Cardiac fibroblast (primary cell): ENCODE measurements at regions not wholly inside any gene's neighbourhood (a gene's known extent, or its start where the extent isn't known, plus 50 kb on each side); places are given as distances from the start of the nearest gene placed in this dataset.

ENCODE experiments used
- DNase-seq, 2 donors: peaks; one replicate each; pipeline versions ENCODE4 v3.0.0 to v3.0.0-alpha.2; 2010; ENCODE audit warnings: low read depth in 2 of 2
- H3K4me3 ChIP-seq, 2 donors: replicated peaks in 1 of 2; 1 replicate in 1 of 2; 2 replicates in 1 of 2; pipeline ENCODE4 v1.5.1; 2011; ENCODE audit warnings: low read depth in 2 of 2, low read length in 2 of 2, mild to moderate bottlenecking in 2 of 2, moderate library complexity in 1 of 2
- TF ChIP-seq, protein P1 (sequence below): IDR thresholded peaks from one replicate; pipeline ENCODE4 v1.5.1; 2011; ENCODE audit warnings: low read depth, mild to moderate bottlenecking, low read length, inconsistent platforms

DNA sequence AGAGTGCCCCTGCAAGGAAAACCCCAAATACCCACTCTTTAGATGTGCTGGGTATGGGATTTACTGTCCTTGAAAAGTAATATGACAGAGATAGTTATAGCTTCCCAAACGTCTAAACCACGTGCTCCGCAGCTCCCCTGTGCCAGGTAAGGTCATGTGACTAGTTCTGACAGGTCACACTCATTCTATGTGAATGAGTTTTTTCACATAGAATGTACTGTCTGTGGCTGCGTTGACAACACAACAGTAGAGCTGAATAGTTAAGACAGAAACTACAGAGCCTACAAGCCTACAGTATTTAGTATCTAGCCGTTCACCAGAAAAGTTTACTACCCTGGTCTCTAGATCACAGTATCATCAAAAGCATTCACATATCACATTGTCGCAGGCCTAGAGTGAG, 236.2 kb downstream of the ETS1 start:
- no peak for DNase-seq
- H3K4me3 ChIP-seq = no peak overlapping the region
- TF ChIP-seq, protein P1, sequence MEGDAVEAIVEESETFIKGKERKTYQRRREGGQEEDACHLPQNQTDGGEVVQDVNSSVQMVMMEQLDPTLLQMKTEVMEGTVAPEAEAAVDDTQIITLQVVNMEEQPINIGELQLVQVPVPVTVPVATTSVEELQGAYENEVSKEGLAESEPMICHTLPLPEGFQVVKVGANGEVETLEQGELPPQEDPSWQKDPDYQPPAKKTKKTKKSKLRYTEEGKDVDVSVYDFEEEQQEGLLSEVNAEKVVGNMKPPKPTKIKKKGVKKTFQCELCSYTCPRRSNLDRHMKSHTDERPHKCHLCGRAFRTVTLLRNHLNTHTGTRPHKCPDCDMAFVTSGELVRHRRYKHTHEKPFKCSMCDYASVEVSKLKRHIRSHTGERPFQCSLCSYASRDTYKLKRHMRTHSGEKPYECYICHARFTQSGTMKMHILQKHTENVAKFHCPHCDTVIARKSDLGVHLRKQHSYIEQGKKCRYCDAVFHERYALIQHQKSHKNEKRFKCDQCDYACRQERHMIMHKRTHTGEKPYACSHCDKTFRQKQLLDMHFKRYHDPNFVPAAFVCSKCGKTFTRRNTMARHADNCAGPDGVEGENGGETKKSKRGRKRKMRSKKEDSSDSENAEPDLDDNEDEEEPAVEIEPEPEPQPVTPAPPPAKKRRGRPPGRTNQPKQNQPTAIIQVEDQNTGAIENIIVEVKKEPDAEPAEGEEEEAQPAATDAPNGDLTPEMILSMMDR = no peak

DNA sequence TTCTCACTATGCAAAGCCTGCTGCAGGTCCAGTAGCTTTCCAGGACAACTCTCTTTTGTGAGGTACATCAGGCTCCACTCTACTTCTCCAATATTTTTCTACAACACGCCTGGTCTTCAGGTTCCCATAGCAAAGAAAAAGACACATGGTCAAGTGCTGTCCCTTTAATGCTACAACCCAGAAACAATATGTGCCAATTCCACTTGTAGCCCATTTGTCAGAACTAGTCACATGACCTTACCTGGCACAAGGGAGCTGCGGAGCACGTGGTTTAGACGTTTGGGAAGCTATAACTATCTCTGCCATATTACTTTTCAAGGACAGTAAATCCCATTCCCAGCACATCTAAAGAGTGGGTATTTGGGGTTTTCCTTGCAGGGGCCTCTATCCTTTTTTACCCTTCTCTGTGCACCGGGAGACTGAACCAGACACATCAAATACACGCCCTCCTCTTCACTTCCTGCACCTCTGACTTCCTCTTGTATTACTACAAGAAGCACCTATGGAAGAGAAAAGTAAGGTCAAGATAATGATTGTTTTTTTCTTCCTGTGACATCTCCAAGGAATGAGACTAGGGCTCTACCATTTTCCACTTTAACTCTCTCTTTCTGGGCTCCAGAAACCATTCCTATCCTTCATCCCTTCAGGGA, 237.6 kb downstream of the ETS1 start:
- no peak overlapping the region for H3K4me3 ChIP-seq
- no peak for DNase-seq
- TF ChIP-seq, protein P1 = no peak

DNA sequence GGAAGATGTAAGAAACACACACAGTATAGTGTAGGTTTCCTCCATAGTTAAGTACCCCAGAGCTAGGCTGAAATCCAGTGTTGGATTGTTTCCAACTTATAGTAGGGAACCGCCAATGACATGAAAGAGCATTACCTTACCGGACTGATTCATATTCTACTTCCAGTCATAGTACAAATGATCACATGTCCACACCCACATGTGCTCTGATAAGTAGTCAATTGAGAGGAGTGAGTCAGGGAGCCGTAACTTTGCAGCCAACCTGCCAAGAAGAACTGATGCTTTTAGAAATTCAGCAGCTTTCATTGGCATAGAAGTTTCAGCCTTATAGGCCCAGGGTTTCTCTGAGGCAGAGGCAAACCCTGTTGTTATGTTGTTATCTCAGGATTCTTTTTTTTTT, 240.6 kb downstream of the ETS1 start:
- peak; percentile 78 to 80 for DNase-seq
- H3K4me3 ChIP-seq = no peak overlapping the region
- TF ChIP-seq, protein P1 = no peak

DNA sequence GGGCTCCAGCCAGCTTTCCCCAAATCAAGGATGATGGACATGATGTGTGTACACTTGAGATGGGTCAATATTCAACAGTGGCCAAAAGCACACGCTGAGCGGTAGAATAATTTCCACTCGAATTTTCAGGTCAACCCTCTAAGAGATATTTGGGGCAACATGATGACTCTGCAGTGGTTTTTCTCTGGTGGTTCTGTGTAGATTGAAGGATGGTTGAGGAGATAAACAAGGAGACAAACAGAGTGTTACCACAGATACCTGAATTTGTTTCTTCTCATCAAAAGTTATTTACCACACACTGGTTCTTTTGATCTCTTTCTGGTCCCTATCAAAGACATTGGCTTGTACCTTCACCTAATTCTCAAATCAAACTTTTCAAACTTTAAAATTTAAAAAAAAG, 242.0 kb downstream of the ETS1 start:
- DNase-seq = no peak
- TF ChIP-seq, protein P1 = no peak
- H3K4me3 ChIP-seq = no peak overlapping the region

DNA sequence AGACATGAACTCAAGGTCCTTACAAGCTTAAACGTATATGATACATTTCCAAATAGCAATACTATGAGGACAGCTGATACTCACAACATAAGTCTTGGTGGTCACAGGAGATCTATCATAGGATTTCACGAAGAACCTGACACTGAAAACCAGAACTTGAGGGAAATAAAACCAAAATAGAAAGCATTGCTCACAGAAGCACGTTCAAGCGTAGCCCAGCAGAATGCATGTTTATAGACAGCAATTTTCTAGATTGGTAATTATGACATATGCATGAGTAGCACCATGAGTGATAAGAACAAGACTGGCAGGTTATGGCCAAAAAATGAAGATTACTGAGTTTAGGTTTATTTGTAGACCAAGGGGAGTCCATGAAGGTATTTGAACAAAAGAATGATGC, 243.5 kb downstream of the ETS1 start:
- DNase-seq = no peak
- no peak overlapping the region for H3K4me3 ChIP-seq
- TF ChIP-seq, protein P1 = no peak

DNA sequence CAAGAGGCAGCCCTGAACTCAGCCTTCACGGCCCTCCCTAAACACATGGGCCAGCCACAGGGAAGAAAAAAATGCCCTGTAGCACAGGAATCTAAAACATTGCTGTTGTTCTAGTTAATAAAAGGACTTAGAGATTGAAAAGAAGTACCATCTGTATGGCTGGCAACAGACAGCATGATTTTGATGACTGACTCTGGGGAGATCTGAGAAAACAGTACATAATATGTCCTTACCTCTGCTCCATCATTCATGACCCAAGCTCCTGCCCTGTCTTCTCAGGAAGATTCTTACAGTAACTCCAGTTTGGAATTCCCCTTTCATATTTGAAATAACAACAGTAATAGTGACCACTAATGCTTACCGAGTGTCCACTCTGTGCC, 244.2 kb downstream of the ETS1 start:
- DNase-seq = no peak
- TF ChIP-seq, protein P1 = no peak
- no peak overlapping the region for H3K4me3 ChIP-seq
